Liver (tissue), 8 donors: ENCODE measurements at regions not wholly inside any gene's neighbourhood (a gene's known extent, or its start where the extent isn't known, plus 50 kb on each side); places are given as distances from the start of the nearest gene placed in this dataset.

Experiments
- DNase-seq: peaks from one replicate; pipeline ENCODE4 v3.0.0-alpha.2; 2017; ENCODE audit warnings: low spot score
- H3K27ac ChIP-seq, 2 donors: one replicate each; pipeline ENCODE4 v1.7.0; 2013; ENCODE audit warnings: inconsistent platforms in 2 of 2, low read length in 2 of 2, control low read depth in 1 of 2, low read depth in 1 of 2, mild to moderate bottlenecking in 1 of 2
- H3K27me3 ChIP-seq, 4 donors: one replicate each; pipeline versions ENCODE4 v1.6.1 to v1.7.0; 2013; ENCODE audit warnings: low read length in 3 of 4, inconsistent platforms in 1 of 4, mild to moderate bottlenecking in 1 of 4, moderate library complexity in 1 of 4; ENCODE audit not compliant: control insufficient read depth in 4 of 4, insufficient read depth in 4 of 4
- H3K36me3 ChIP-seq, 4 donors: one replicate each; pipeline versions ENCODE4 v1.6.1 to v1.7.0; 2013; ENCODE audit warnings: low read length in 3 of 4, mild to moderate bottlenecking in 3 of 4, low read depth in 1 of 4, moderate library complexity in 1 of 4; ENCODE audit not compliant: control insufficient read depth in 4 of 4, insufficient read depth in 3 of 4
- H3K4me1 ChIP-seq, 4 donors: one replicate each; pipeline versions ENCODE4 v1.6.1 to v1.7.0; 2013; ENCODE audit warnings: low read length in 3 of 4, mild to moderate bottlenecking in 3 of 4, moderate library complexity in 1 of 4; ENCODE audit not compliant: control insufficient read depth in 4 of 4, insufficient read depth in 4 of 4
- H3K4me3 ChIP-seq, 3 donors: one replicate each; pipeline versions ENCODE4 v1.6.1 to v1.7.0; 2013; ENCODE audit warnings: low read length in 3 of 3, control low read depth in 1 of 3, low read depth in 1 of 3, mild to moderate bottlenecking in 1 of 3
- H3K9ac ChIP-seq, 2 donors: one replicate each; pipeline ENCODE4 v1.7.0; 2013; ENCODE audit warnings: low read length in 2 of 2, mild to moderate bottlenecking in 2 of 2, moderate library complexity in 2 of 2, control low read depth in 1 of 2, low read depth in 1 of 2
- H3K9me3 ChIP-seq, 4 donors: one replicate each; pipeline versions ENCODE4 v1.6.1 to v1.7.0; 2013; ENCODE audit warnings: low read length in 3 of 4; ENCODE audit not compliant: control insufficient read depth in 4 of 4
- ATF3 ChIP-seq: IDR thresholded peaks from 2 replicates; pipeline ENCODE4 v1.6.1; 2016; ENCODE audit warnings: antibody characterized with exemption
- CTCF ChIP-seq: fragments of 150-350 bp; IDR thresholded peaks from 2 replicates; pipeline ENCODE4 v1.5.1; 2017; ENCODE audit warnings: improper control_type of control experiment, low read depth, low read length; ENCODE audit not compliant: missing input control
- EGR1 ChIP-seq, 2 donors: IDR thresholded peaks; 2 replicates each; pipeline ENCODE4 v1.6.1; 2016 to 2018; ENCODE audit warnings: antibody characterized with exemption in 2 of 2, low read depth in 2 of 2
- FOXA1 ChIP-seq: IDR thresholded peaks from 2 replicates; pipeline ENCODE4 v1.6.1; 2016; ENCODE audit warnings: antibody characterized with exemption
- FOXA2 ChIP-seq: IDR thresholded peaks from 2 replicates; pipeline ENCODE4 v1.6.1; 2016; ENCODE audit warnings: antibody characterized with exemption
- GABPA ChIP-seq, 2 donors: IDR thresholded peaks in 1 of 2; conservative IDR thresholded peaks in 1 of 2; 2 replicates each; pipeline ENCODE4 v1.6.1; 2016; ENCODE audit warnings: antibody characterized with exemption in 2 of 2, mild to moderate bottlenecking in 1 of 2, moderate library complexity in 1 of 2
- HNF4A ChIP-seq, 2 donors: conservative IDR thresholded peaks; 2 replicates each; pipeline ENCODE4 v1.6.1; 2016; ENCODE audit warnings: antibody characterized with exemption in 2 of 2, mild to moderate bottlenecking in 2 of 2
- HNF4G ChIP-seq: IDR thresholded peaks from 2 replicates; pipeline ENCODE4 v1.6.1; 2016; ENCODE audit warnings: antibody characterized with exemption
- JUND ChIP-seq, 2 donors: IDR thresholded peaks; 2 replicates each; pipeline ENCODE4 v1.6.1; 2016; ENCODE audit warnings: antibody characterized with exemption in 2 of 2
- MAX ChIP-seq: IDR thresholded peaks from 2 replicates; pipeline ENCODE4 v1.6.1; 2016; ENCODE audit warnings: antibody characterized with exemption
- NR2F2 ChIP-seq: IDR thresholded peaks from 2 replicates; pipeline ENCODE4 v1.6.1; 2016; ENCODE audit warnings: antibody characterized with exemption
- RAD21 ChIP-seq, 2 donors: IDR thresholded peaks; 2 replicates each; pipeline ENCODE4 v1.6.1; 2016; ENCODE audit warnings: antibody characterized with exemption in 2 of 2, mild to moderate bottlenecking in 2 of 2
- REST ChIP-seq: IDR thresholded peaks from 2 replicates; pipeline ENCODE4 v1.6.1; 2016; ENCODE audit warnings: antibody characterized with exemption, mild to moderate bottlenecking
- RXRA ChIP-seq, 2 donors: IDR thresholded peaks; 2 replicates each; pipeline ENCODE4 v1.6.1; 2017 to 2018; ENCODE audit warnings: antibody characterized with exemption in 2 of 2, mild to moderate bottlenecking in 1 of 2
- SP1 ChIP-seq: IDR thresholded peaks from 2 replicates; pipeline ENCODE4 v1.6.1; 2018; ENCODE audit warnings: antibody characterized with exemption, mild to moderate bottlenecking
- TAF1 ChIP-seq: conservative IDR thresholded peaks from 2 replicates; pipeline ENCODE4 v1.6.1; 2016; ENCODE audit warnings: antibody characterized with exemption, mild to moderate bottlenecking
- WGBS: extraction: QIAGEN DNeasy Blood & Tissue Kit; methylation state at CpG from one replicate; pipeline ENCODE4 v1.1.7; 2013; 5-methylcytosine and 5-hydroxymethylcytosine counted together
- donor health status: healthy.
- donor health status: healthy.
- donor health status: healthy.
- donor health status: healthy.
- donor health status: healthy.

- TF ChIP-seq REST: no peak
- TF ChIP-seq NR2F2: no peak
- no peak for TF ChIP-seq ATF3
- no peak for TF ChIP-seq FOXA1
- no peak for TF ChIP-seq HNF4G
- no peak for TF ChIP-seq FOXA2
- no peak for TF ChIP-seq EGR1 (IDR thresholded peaks at IDR 0.05; ENCODE audit: low read depth in 2 of 2)
Measured at GRCh38 chr10:21052709-21053104, 155.6 kb upstream of the NEBL start (continued).

GRCh38 chr10:21052072-21052708 is 155.1 kb upstream of the NEBL start:
- Histone ChIP-seq H3K9ac (no peak overlapping the region), H3K9me3 (no peaks in the 10 kb centered on the region), H3K4me3 (no peak overlapping the region), H3K27me3 (no peaks in the 10 kb centered on the region), H3K36me3 (no peaks in the 10 kb centered on the region), H3K27ac (no peak overlapping the region), H3K4me1 (no peaks in the 10 kb centered on the region)
- 79% methylated on average over 5 of the region's 5 CpGs for WGBS
- no peak for DNase-seq
- no peak for TF ChIP-seq MAX
- no peak for TF ChIP-seq HNF4A (conservative IDR thresholded peaks at IDR 0.05)
- TF ChIP-seq REST: no peak
- TF ChIP-seq RXRA (IDR thresholded peaks at IDR 0.05): no peak
- no peak for TF ChIP-seq ATF3
- no peak for TF ChIP-seq JUND (IDR thresholded peaks at IDR 0.05)
- no peak for TF ChIP-seq HNF4G

- Histone ChIP-seq H3K9ac (no peak overlapping the region), H3K27ac (no peak overlapping the region), H3K27me3 (no peaks in the 10 kb centered on the region), H3K4me1 (no peaks in the 10 kb centered on the region), H3K4me3 (no peak overlapping the region), H3K9me3 (no peaks in the 10 kb centered on the region), H3K36me3 (no peaks in the 10 kb centered on the region)
- WGBS: 91% methylated on average over 3 of the region's 3 CpGs
- no peak for DNase-seq
- TF ChIP-seq RXRA (IDR thresholded peaks at IDR 0.05) (no peak), CTCF (no peak), FOXA1 (no peak), TAF1 (no peak), GABPA (IDR thresholded peaks at IDR 0.05 in 1 of 2, conservative IDR thresholded peaks at IDR 0.05 in 1 of 2) (no peak), HNF4G (no peak), FOXA2 (no peak), REST (no peak), HNF4A (conservative IDR thresholded peaks at IDR 0.05) (no peak), RAD21 (IDR thresholded peaks at IDR 0.05) (no peak), EGR1 (IDR thresholded peaks at IDR 0.05; ENCODE audit: low read depth in 2 of 2) (no peak), NR2F2 (no peak), SP1 (no peak)
Measured at GRCh38 chr10:21049482-21049881, 152.4 kb upstream of the NEBL start.
